Glutamatergic neuron (in vitro differentiated cells): ENCODE measurements at regions not wholly inside any gene's neighbourhood (a gene's known extent, or its start where the extent isn't known, plus 50 kb on each side); places are given as distances from the start of the nearest gene placed in this dataset.
"Not testable (repeated sequence)": the region's sequence is repeated elsewhere in the genome, so short reads cannot be mapped to it uniquely, and the experiment has no call there.

Source experiments
- DNase-seq: peaks from one replicate; pipeline ENCODE4 v3.0.0; 2022
- H3K27ac Mint-ChIP-seq: one replicate; pipeline ENCODE4 v1.8.0; 2020; ENCODE audit warnings: mild to moderate bottlenecking, mixed read lengths, inconsistent platforms; ENCODE audit not compliant: unreplicated experiment
- H3K27me3 Mint-ChIP-seq: one replicate; pipeline ENCODE4 v1.8.0; 2020; ENCODE audit warnings: mild to moderate bottlenecking, moderate library complexity, mixed read lengths, inconsistent platforms; ENCODE audit not compliant: unreplicated experiment
- H3K36me3 Mint-ChIP-seq: one replicate; pipeline ENCODE4 v1.8.0; 2020; ENCODE audit warnings: mild to moderate bottlenecking, mixed read lengths, inconsistent platforms; ENCODE audit not compliant: unreplicated experiment
- H3K4me1 Mint-ChIP-seq: one replicate; pipeline ENCODE4 v1.8.0; 2020; ENCODE audit warnings: mild to moderate bottlenecking, low read depth, mixed read lengths, inconsistent platforms; ENCODE audit not compliant: unreplicated experiment
- H3K4me3 Mint-ChIP-seq: one replicate; pipeline ENCODE4 v1.8.0; 2020; ENCODE audit warnings: mild to moderate bottlenecking, mixed read lengths, inconsistent platforms; ENCODE audit not compliant: unreplicated experiment
- H3K9me3 Mint-ChIP-seq: one replicate; pipeline ENCODE4 v1.8.0; 2020; ENCODE audit warnings: mild to moderate bottlenecking, moderate library complexity, mixed read lengths, inconsistent platforms; ENCODE audit not compliant: unreplicated experiment
- CTCF ChIP-seq: fragments of 200-600 bp; sonication (generic); IDR thresholded peaks from one replicate; pipeline ENCODE4 v1.5.0; 2021; ENCODE audit not compliant: partially characterized antibody, unreplicated experiment

DNA sequence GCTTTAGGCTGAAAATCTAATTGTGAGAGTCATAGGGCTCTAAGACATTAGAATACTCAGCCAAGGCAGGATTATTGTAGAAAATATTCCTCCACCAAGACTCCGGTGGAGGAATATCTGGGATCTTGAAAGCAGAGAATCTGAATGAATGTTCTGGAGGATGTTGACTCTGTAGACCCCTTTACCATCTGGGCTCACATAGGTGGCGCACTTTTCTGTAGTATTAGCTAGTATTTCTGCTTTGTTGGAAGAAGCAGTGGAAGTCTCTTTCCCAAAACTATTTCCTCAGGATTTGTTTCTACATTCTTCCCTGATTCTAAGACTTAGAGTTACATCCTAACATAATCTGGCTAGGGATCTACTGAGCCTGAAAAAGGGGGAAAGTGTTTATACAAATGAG is 752.4 kb upstream of the SEMA6A start:
- TF ChIP-seq CTCF, result no peak
- no peaks in the 10 kb centered on the region for H3K27me3 Mint-ChIP-seq
- H3K36me3 Mint-ChIP-seq, result peaks cover 4% of the 10 kb centered on the region
- no peaks in the 10 kb centered on the region for H3K9me3 Mint-ChIP-seq
- H3K4me3 Mint-ChIP-seq, result no peak overlapping the region
- H3K4me1 Mint-ChIP-seq, result no peaks in the 10 kb centered on the region
- H3K27ac Mint-ChIP-seq, result no peak overlapping the region
- DNase-seq, result no peak

DNA sequence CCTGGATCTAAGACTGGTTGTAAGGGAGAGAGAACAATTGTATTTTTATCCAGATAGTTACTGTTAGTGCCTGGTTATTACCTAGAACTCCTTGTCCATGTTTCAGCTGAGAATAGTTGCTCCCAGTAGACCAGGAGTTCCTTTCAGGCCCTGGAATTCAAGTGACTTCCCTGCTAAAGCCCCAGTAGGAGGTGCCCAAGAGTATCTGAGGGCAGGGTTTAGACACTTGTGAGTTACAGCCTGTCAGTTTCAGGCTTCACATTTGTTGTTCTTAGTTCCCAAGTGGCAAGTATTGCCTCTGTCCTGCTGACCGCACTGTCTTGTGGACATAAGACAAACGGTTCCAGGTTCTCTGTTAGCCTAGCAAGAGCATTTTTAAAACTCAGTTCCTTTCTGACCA is 743.9 kb upstream of the SEMA6A start:
- Mint-ChIP-seq H3K9me3 (no peaks in the 10 kb centered on the region), H3K4me1 (peaks cover 4% of the 10 kb centered on the region), H3K27me3 (no peaks in the 10 kb centered on the region), H3K4me3 (no peak overlapping the region), H3K36me3 (no peaks in the 10 kb centered on the region), H3K27ac (no peak overlapping the region)
- DNase-seq, result no peak
- no peak for TF ChIP-seq CTCF

DNA sequence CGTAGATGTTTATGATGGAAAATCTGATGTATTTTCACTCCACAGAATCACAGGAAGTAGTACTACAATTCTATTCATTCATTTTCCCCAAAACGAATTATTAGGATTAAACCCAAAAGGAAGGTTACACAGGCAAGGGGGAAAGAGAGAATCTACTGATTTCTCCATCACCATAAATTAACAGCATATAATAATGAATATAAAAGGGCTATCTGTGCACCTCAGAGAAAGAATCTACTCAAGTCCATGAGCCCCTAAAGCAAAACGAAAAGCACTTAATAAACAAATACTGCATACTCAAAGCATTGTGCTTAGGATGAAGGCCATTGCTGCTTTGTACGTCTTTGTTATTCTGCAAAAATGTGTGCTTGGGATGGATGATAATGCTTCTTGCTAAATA is 740.5 kb upstream of the SEMA6A start:
- Mint-ChIP-seq H3K9me3 (no peaks in the 10 kb centered on the region), H3K4me3 (no peak overlapping the region), H3K4me1 (peaks cover 4% of the 10 kb centered on the region), H3K27me3 (no peaks in the 10 kb centered on the region), H3K27ac (no peak overlapping the region), H3K36me3 (no peaks in the 10 kb centered on the region)
- TF ChIP-seq CTCF, result no peak
- DNase-seq, result no peak

- not testable (repeated sequence) for H3K9me3 Mint-ChIP-seq, H3K27ac Mint-ChIP-seq, DNase-seq, H3K4me1 Mint-ChIP-seq, H3K27me3 Mint-ChIP-seq, H3K36me3 Mint-ChIP-seq, H3K4me3 Mint-ChIP-seq
Observed at GRCh38 chr5:117304512-117305107, 730.0 kb upstream of the SEMA6A start.

DNA sequence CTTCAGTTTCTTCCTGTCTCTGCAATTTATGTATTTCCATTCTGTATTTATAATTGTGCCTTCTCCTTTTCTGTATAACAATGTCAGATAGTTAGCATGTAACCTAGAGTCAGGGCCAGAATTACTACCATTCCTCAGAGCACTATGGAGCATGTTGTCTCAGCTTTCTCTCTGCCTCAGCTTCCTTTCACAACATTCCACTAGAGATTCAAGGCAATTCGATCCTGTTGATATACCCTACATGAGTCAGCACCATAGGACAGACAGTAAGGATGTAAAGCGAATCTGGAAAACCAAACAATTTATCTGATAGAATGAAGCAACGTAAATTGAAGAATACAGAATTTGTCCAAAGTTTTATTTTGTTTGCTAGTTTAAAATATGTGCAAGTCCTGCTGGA is 728.3 kb upstream of the SEMA6A start:
- no peak for DNase-seq
- H3K27me3 Mint-ChIP-seq, result no peaks in the 10 kb centered on the region
- H3K9me3 Mint-ChIP-seq, result no peaks in the 10 kb centered on the region
- H3K4me3 Mint-ChIP-seq, result no peak overlapping the region
- no peak overlapping the region for H3K27ac Mint-ChIP-seq
- no peaks in the 10 kb centered on the region for H3K36me3 Mint-ChIP-seq
- peaks cover 5% of the 10 kb centered on the region for H3K4me1 Mint-ChIP-seq
- TF ChIP-seq CTCF, result no peak
